Fibroblast of villous mesenchyme (primary cell): ENCODE measurements at regions not wholly inside any gene's neighbourhood (a gene's known extent, or its start where the extent isn't known, plus 50 kb on each side); places are given as distances from the start of the nearest gene placed in this dataset.

Experiments used
- DNase-seq: peaks from one replicate; pipeline ENCODE4 v3.0.0-alpha.2; 2010; ENCODE audit warnings: low read depth
- H3K4me3 ChIP-seq: 2 replicates; pipeline ENCODE4 v1.5.1; 2011; ENCODE audit warnings: low read depth, mild to moderate bottlenecking, low read length
- TF ChIP-seq, protein P1 (sequence below): IDR thresholded peaks from 2 replicates; pipeline ENCODE4 v1.5.1; 2012; ENCODE audit warnings: low read depth, mild to moderate bottlenecking, low read length; ENCODE audit not compliant: insufficient read depth

GRCh38 chr13:50125304-50125553 lies 110.0 kb downstream of the KCNRG start:
- no peak for DNase-seq
- H3K4me3 ChIP-seq: peak overlapping the region; percentile 91
- TF ChIP-seq, protein P1, sequence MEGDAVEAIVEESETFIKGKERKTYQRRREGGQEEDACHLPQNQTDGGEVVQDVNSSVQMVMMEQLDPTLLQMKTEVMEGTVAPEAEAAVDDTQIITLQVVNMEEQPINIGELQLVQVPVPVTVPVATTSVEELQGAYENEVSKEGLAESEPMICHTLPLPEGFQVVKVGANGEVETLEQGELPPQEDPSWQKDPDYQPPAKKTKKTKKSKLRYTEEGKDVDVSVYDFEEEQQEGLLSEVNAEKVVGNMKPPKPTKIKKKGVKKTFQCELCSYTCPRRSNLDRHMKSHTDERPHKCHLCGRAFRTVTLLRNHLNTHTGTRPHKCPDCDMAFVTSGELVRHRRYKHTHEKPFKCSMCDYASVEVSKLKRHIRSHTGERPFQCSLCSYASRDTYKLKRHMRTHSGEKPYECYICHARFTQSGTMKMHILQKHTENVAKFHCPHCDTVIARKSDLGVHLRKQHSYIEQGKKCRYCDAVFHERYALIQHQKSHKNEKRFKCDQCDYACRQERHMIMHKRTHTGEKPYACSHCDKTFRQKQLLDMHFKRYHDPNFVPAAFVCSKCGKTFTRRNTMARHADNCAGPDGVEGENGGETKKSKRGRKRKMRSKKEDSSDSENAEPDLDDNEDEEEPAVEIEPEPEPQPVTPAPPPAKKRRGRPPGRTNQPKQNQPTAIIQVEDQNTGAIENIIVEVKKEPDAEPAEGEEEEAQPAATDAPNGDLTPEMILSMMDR: no peak

DNA sequence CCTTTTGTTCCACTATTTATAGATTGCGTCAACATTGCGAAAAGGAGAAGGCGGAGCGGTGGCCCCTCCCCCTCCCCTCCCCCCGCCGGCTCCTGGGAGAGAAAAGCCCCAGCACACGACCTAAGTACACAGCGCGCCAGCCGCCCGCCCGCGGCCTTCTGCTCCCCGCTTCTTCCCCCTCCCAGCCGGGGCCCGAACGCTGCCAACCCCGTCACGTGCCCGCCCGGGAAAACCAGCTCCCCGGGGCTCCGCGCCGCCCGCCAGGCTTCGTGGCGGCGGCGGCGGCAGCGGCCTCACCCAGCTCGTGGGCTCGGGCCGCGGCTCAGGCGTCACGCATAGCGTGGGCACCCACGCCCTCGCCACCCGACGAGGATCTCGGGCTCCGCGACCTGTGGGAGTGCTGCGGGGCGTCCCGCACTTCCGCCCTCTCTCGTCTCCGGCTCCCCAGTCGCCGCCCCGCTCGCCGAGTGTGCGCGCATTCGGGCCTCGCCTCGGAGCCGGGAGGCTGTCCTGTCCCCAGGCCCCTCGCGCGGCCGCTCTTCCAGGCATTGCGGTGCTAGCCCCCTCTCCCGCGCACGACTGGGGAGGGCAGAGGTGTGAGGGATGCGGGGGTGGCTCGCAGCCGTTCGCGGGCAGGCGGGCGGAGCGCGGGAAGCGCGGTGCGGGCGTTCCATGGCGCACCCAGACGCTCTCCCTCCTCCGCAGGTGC lies 110.5 kb downstream of the KCNRG start:
- DNase-seq: peak; percentile 89
- TF ChIP-seq, protein P1: no peak
- H3K4me3 ChIP-seq: peak overlapping the region; percentile 91

DNA sequence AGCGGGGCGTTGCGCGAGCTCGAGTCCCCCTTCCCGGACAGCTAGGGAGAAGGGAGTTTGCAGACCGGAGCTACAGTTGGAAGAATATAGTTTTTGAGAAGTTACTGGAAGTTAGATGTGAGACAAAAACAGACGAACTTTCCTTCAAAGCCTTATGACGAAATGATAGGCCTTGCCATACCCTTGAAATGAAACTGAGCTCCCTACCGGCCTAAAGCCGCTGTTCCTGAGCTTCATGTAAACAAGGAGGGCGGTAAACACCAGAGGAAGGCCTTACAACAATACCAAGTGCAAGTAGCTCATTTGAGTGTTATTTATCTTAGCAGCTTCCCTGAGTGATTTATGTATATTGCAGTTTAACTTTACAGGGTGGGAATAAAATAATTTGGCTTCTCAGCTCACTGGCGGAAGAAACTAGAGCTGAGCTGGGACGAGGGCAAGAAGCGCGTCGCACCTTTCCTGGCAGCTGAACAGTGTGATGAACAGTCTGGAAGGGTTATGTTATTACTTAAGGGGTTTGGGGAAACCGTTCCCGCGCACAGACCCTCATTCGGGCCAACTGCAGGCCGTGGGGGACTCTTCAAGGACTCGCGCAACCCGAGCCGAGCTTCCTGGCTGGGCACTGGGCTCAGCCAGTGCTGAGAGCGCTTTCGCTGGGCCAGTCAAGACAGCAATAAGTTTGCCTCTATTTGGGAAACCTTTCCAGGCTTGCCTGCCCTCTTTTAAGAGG lies 111.2 kb downstream of the KCNRG start:
- H3K4me3 ChIP-seq: peak overlapping the region; percentile 91
- peak; percentile 59 for DNase-seq
- TF ChIP-seq, protein P1: no peak

- TF ChIP-seq, protein P1: no peak
- DNase-seq: peak; percentile 79
- peak overlapping the region; percentile 56 for H3K4me3 ChIP-seq
Measured at GRCh38 chr13:50126993-50127725, 111.9 kb downstream of the KCNRG start.

- no peak for DNase-seq
- H3K4me3 ChIP-seq: peak overlapping the region; percentile 56
- TF ChIP-seq, protein P1: no peak
Measured at GRCh38 chr13:50127726-50128291, 112.6 kb downstream of the KCNRG start.

DNA sequence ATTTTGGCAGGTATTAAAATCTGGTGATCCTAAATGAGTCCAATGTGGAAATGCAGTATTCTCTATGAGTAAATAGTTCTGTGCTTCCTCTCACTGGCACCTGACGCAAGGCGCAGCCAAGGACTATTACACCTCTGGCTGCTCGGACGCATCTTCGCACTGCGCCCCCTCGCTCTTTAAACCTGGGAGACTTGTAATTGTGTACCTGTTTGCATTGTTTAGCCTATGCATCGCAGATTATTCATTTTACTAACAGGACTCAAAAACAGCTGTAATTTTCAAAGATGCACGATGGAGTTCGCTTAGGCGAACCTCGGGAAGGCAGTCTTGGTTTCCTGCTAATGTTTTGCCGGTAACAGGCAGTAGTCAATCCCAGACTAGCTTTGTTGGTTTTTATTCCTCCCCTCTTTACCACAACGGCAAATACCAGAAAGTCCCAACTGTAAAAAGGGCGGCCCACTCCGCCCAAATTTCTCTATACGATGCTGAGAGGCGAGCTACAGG lies 113.2 kb downstream of the KCNRG start:
- H3K4me3 ChIP-seq: no peak overlapping the region
- DNase-seq: no peak
- TF ChIP-seq, protein P1: no peak
